ENCODE measurements at regions not wholly inside any gene's neighbourhood (a gene's known extent, or its start where the extent isn't known, plus 50 kb on each side); places are given as distances from the start of the nearest gene placed in this dataset.
A peak's percentile ranks its signal among the peaks of the same experiment; 100 is the strongest.

DNA sequence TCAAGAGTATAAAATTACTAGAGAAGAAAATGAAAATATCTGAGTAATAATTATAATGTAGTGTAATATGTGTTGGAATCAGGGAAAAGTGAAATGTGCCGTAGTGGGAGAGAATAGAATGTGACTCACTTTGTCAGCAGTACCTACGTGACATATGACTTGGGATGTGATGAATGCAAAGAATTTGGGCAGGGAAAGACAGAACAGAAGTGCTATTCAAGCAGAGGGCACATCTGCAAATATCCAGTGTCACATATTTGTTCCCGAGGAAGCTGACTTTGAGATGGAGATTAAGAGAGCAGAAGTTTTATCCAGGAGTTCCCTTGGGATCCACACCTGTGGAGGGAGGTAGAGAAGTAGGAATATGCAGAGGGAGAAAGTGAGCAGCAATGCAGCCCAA, 69.3 kb upstream of the HS3ST1 start:
- no peaks in the 10 kb centered on the region for H3K4me1 Mint-ChIP-seq (ENCODE audit: low read depth)
- no peak for DNase-seq
- CTCF ChIA-PET = no interaction called here

DNA sequence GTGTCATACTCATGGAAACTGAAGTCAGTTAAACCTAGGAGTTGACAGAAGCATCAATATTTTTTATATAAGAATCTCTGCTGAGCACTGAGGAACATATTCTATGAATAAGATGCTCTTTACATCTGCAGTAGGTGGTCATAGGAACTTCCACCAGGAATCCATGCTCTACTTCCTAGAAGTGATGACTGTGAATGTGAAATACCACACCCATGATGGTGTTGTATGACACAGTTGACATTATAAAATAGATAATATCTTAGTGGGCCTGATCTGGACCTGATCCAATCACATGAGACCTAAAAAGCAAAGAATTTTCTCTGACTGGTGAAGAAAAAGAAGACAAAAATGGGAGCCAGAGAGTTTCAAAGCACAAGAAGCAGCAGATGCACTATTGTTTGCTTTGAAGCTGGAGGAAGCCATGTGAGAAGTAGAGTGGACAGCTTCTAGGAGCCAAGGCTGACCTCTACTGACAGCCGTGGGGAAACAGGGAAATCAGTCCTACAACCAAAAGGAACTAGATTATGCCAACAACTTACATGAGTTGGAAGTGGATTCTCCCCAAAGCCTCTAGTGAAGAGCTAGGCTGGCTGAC, 68.6 kb upstream of the HS3ST1 start:
- H3K9me3 ChIP-seq (ENCODE audit: control insufficient read depth in 1 of 2, insufficient read depth in 1 of 2, low read length in 2 of 2) = no peaks in the 10 kb centered on the region
- Mint-ChIP-seq H3K4me3 (no peak overlapping the region), H3K27me3 (no peaks in the 10 kb centered on the region), H3K36me3 (ENCODE audit: low read depth) (no peaks in the 10 kb centered on the region), H3K9me3 (peaks cover 2% of the 10 kb centered on the region), H3K4me1 (ENCODE audit: low read depth) (no peaks in the 10 kb centered on the region), H3K27ac (no peak overlapping the region)
- no peak for TF ChIP-seq CTCF (IDR thresholded peaks at IDR 0.05)
- DNase-seq (peak in 1 of 14 experiments; percentile 20), ATAC-seq (ENCODE audit: poor library complexity) (no peak)
- ChIA-PET CTCF (no interaction called here), POLR2A (no interaction called here)
- H3K36me3 ChIP-seq (ENCODE audit: insufficient read depth, low read length) = no peaks in the 10 kb centered on the region
- intact Hi-C loops (cut with DNase I, micrococcal nuclease) = no loop called here
- no peaks in the 10 kb centered on the region for H3K27me3 ChIP-seq (ENCODE audit: control insufficient read depth in 1 of 2, insufficient read depth in 2 of 2, low read length in 2 of 2)
- H3K4me1 ChIP-seq (ENCODE audit: insufficient read depth, low read length) = no peaks in the 10 kb centered on the region
- H3K27ac ChIP-seq (ENCODE audit: low read depth in 1 of 2, low read length in 2 of 2) = no peak overlapping the region
- no peak overlapping the region for H3K4me3 ChIP-seq (ENCODE audit: low read length)

More for the DNA sequence above, 69.3 kb upstream of the HS3ST1 start:
- H3K27ac Mint-ChIP-seq = no peak overlapping the region
- H3K36me3 Mint-ChIP-seq (ENCODE audit: low read depth) = no peaks in the 10 kb centered on the region
- Histone ChIP-seq H3K4me1 (ENCODE audit: insufficient read depth, low read length) (no peaks in the 10 kb centered on the region), H3K36me3 (ENCODE audit: insufficient read depth, low read length) (no peaks in the 10 kb centered on the region), H3K9me3 (ENCODE audit: control insufficient read depth in 1 of 2, insufficient read depth in 1 of 2, low read length in 2 of 2) (no peaks in the 10 kb centered on the region), H3K4me3 (ENCODE audit: low read length) (no peak overlapping the region), H3K27ac (ENCODE audit: low read depth in 1 of 2, low read length in 2 of 2) (no peak overlapping the region), H3K27me3 (ENCODE audit: control insufficient read depth in 1 of 2, insufficient read depth in 2 of 2, low read length in 2 of 2) (no peaks in the 10 kb centered on the region)
- no peak for TF ChIP-seq CTCF (IDR thresholded peaks at IDR 0.05)
- H3K27me3 Mint-ChIP-seq = no peaks in the 10 kb centered on the region
- intact Hi-C loops (cut with DNase I, micrococcal nuclease) = no loop called here
- ATAC-seq (ENCODE audit: poor library complexity) = no peak
- H3K4me3 Mint-ChIP-seq = no peak overlapping the region
- POLR2A ChIA-PET = no interaction called here
- peaks cover 2% of the 10 kb centered on the region for H3K9me3 Mint-ChIP-seq

GRCh38 chr4:11496351-11496829, 67.7 kb upstream of the HS3ST1 start:
- Histone ChIP-seq H3K27ac (ENCODE audit: low read depth in 1 of 2, low read length in 2 of 2) (no peak overlapping the region), H3K27me3 (ENCODE audit: control insufficient read depth in 1 of 2, insufficient read depth in 2 of 2, low read length in 2 of 2) (no peaks in the 10 kb centered on the region), H3K4me3 (ENCODE audit: low read length) (no peak overlapping the region), H3K9me3 (ENCODE audit: control insufficient read depth in 1 of 2, insufficient read depth in 1 of 2, low read length in 2 of 2) (no peaks in the 10 kb centered on the region), H3K36me3 (ENCODE audit: insufficient read depth, low read length) (no peaks in the 10 kb centered on the region), H3K4me1 (ENCODE audit: insufficient read depth, low read length) (no peaks in the 10 kb centered on the region)
- H3K27ac Mint-ChIP-seq = no peak overlapping the region
- H3K4me1 Mint-ChIP-seq (ENCODE audit: low read depth) = no peaks in the 10 kb centered on the region
- CTCF ChIA-PET = no interaction called here
- TF ChIP-seq CTCF (IDR thresholded peaks at IDR 0.05) = no peak
- intact Hi-C loops (cut with DNase I, micrococcal nuclease) = no loop called here
- H3K9me3 Mint-ChIP-seq = peaks cover 2% of the 10 kb centered on the region
- DNase-seq (no peak), ATAC-seq (ENCODE audit: poor library complexity) (no peak)
- H3K27me3 Mint-ChIP-seq = no peaks in the 10 kb centered on the region
- H3K4me3 Mint-ChIP-seq = no peak overlapping the region
- no peaks in the 10 kb centered on the region for H3K36me3 Mint-ChIP-seq (ENCODE audit: low read depth)
- POLR2A ChIA-PET = no interaction called here
